Smooth muscle cell of the brain vasculature (primary cell): ENCODE measurements at regions not wholly inside any gene's neighbourhood (a gene's known extent, or its start where the extent isn't known, plus 50 kb on each side); places are given as distances from the start of the nearest gene placed in this dataset.

ENCODE experiments used
- DNase-seq: peaks from one replicate; pipeline ENCODE4 v3.0.0-alpha.2; 2012; ENCODE audit warnings: low read depth, low spot score

DNA sequence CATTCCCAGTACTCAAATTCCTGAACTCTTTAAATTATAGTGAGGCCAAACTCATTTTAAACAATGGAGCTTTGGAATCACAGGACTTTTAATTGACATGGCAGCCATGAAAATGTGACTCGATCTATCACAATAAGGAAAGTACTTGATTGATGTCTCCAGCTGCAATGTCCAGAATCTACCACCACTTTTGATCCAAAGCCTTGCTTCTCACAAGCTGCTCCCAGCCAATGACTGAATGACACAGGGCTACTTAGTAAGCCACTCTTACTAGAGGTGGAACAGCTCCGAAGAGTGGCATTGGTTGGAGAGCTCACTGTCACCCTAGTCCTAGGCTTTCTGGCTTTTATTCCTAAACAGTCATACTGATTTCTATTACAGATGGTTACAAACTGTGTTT, 270.1 kb downstream of the IRS1 start:
- no peak for DNase-seq

DNA sequence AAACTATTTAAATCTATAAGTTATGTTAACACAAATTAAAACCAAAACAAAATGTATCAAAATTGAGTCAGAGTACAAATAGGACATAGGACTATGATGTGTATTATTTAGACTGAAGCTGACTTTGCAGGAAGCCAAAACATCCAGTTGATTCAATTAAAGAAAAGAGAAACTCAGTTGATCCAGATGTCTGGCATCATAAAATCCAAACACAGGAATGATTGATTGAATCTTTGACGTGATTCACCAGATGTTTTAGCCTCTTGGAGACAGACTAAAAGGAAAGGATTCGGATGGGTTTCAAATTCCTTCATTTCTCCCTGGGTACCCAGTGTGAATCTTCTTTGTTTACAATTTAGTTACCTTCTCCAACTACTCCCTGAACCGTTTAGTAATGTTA, 272.9 kb downstream of the IRS1 start:
- DNase-seq, result no peak

DNA sequence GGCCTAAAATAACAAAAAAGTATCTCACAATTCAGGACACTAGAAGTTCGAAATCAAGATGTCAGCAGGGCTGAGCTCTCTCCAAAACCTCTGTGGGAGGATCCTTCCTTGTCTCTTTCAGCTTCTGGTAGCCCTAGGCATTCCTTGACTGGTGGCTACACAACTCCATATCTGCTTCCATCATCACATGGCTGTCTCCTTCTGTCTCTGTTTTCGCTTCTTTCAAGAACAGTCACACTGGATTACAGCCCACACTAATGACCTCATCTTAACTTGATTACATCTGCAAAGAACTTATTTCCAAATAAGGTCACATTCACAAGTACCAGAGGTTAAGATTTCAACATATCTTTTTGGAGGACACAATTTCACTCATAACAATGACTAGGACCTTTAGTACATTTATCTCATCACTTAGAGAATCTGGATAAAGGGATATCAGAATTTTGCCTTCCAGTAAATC, 275.2 kb downstream of the IRS1 start:
- no peak for DNase-seq

DNA sequence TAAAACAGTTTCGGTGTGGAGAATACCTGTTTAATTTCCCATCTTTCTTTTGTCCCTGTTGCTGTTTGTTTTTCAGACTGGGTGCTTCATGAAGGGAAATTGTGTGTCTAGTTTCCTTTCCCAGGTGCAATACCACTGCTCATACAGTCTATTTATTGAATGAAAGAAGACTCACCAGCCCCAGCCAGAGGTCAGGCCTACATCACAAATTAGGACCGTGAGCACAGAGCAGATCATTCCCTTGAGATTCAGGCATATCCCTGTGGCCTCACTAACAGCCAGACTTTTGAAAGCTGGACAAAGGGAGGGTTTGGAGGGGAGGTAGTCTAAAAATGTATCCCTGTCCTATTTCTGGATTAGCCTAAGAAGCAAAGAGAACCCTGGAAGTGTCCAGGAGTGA, 278.9 kb downstream of the IRS1 start:
- DNase-seq, result no peak

DNA sequence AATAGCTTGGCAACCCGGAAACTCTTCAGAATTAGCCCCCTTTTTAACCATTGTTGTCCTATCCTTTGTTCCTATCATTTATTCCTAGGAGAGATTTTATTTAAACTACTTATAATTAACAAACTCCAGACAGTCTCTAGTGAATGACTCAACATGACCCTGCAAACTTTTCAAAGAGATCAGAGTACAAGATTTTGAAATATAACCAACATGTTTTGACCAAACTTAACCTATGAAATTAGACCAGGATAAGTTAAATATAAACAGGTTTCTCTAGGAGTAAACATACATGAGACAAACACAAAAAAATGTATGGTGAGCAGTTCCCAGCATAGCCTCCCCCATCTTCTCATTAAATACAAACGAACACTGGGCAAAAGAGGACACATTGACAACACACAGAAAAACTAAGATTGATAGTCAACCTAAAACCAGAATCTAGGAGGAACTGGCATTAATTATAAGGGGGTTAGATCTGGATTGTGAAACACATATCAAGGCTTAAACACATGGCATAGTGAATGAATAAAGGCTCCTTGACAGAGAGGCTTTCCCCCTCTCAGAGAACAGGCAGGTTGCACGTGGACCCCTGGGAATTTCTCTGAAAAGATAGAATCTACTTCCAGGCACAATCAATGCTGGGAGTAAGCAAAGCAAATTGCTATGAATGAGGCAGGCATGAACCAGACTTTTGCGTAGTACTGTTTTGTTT, 284.1 kb downstream of the IRS1 start:
- no peak for DNase-seq

DNA sequence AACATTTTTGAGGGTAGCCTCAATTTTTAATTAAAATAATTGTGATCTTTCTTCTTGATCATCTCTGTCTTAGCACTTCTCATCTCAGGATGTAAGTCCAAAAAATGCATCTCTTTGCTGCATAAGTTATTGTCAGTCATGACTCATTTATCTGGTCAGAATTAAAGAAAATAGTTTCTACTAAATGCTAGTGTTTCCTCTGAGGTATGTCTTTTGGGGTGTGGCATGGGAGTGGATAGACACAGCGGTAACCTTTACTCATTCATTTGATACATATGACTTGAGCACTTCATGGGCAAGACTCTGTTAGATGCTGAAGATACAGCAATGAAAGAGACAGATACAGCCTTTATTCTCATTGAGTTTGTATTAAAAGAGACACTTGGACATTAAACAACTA, 284.7 kb downstream of the IRS1 start:
- DNase-seq, result no peak

DNA sequence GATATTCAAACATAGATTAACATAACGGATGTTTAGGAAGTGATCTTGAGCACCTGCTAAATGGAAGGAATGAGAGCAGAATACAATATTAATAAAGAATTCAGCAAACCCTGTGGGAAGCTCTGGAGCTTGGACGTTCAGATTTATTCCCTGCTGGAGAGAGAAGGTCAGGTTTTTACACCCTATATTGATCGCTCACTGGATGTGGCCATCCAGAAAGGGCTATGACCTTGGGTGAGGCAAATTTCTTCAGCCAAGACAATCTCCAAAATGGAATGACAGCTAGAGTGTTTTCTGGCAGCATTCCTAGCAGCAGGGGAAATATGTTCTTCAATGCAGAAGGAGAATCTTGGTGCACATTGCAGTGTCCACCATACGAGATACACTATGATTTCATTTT, 288.3 kb downstream of the IRS1 start:
- DNase-seq, result no peak

DNA sequence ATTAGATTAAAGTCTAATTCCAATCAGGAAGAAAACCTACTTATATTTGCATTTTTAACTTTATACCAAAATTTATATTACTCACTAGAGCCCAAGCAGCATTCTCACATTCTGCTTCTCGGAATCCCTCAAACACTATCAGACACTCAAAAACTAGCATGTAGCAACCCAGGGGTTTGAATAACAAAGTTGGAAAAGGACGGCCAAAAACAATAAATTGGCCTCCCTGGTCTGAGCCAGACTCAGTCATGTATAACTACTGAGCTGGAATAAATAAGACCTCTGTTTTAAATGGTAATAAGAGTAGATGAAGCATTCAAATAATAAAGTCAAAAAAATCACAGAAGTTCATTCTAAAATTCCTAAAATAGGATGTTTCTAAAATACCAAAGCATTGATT, 290.9 kb downstream of the IRS1 start:
- peak; percentile 69 for DNase-seq

DNA sequence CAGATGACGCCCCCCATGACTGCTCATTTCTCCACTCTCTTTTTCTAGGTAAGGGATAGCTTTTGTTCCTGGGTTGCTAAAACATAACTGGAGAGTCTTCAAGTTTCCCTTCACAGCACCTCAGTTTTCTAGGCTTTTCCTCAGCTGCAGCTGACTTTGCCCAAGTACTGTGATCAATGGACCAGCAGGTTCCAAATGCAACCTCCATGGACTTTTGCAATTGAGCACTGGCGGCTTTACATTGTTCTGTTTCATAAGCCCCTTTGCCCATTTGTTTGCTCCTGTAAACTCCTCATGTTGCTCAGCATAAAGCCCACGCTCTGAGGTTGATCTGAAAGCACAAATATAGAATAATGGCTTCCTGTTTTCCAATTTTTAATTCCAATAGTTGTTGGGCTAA, 291.6 kb downstream of the IRS1 start:
- DNase-seq, result no peak

DNA sequence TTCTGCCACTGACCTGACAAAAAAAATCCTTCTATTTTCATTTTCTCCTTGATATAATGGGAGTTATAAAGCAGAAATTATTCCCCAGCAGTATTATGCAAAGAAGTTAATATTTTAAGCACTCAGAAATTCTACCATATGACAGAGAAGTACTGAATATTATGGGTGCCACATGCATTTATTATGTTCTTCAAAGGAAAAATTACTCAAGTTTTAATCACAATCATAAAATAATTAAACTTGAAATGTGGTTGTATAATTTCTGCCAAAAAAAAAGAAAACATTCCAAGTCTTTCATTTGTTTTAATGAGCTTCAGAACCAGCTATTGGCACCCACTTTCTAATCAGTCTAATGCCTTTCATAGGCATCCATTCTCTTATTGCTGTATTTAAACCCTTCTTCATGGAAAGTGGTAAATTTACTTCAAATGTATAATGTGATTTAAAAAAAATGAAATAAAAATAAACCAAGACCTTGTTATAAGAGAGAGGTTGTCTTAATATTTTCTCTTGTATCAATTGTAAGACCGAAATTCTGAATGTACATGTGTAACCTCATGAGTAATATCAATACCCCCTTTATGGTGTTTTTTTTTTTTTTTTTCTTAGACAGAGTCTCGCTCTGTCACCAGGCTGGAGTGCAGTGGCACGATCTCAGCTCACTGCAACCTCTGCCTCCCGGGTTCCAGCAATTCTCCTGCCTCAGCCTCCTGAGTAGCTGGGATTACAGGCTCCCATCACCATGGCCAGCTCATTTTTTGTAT, 302.3 kb downstream of the IRS1 start:
- no peak for DNase-seq

DNA sequence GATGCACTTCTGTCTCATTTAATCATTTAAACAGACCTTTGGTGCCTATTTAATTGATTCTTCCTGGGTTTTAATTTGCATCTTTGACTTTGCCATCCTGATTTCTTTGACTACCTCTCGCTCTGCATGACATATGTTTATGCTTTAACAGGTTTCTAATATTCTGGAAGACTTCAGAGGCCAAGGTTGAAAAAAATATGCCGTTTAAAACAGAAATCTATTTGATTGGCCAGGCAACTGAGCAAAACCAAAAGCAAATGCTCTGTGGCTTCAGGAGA, 303.4 kb downstream of the IRS1 start:
- DNase-seq, result no peak

DNA sequence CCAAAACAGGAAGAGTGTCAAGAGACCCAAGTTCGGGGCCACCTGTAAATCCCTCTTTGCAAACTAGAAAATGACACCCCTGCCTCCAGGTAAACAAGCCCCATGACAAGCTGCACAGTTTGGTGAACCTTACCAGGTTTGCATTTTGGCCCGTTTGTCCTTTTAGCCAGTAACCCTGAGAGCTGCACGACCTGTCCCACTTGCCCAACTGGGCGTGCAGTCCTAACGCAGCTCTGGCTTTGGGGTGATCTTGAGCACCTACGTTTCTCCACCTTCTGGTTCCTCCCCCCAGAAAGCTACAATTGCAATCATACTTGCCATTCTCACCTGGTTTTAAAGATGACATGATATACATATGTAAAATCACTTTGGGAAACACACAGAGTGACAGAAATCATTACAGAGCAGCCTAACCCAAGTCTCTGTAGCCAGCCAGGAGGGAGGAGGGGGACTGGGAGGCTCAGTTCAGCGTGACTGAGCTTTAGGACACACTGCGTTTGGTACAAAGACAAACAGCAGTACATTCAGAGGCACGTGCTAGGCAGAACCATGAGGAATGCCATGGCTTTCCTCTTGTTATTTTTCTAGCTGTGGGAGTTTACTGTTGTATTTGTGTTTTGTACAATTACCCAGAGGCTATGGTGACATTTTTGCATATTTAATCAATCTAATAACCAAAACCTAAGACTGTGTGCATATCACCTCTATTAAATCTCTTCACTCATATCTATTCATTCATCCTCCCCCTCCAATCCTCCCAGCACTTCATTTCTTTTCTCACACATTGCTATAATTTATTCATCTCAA, 304.0 kb downstream of the IRS1 start:
- DNase-seq, result no peak

DNA sequence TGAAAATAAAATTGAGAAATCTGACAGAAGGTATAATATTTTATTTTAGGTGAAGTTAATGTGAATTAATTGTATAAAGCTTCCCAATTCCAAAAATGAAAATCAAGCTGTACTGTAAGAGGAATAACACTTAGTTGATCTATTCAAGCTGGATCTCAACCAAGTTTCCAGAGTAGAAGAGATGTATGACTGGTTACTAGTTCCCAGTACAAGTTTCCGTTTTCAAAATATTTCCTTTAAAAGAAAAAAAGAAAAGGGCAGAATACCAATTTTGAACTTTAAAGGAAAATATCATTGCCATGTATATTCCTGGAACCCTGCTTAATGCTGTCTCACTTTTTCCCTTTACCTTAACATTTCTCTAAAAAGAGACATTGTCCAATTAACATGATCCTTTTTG, 308.5 kb downstream of the IRS1 start:
- DNase-seq, result no peak

DNA sequence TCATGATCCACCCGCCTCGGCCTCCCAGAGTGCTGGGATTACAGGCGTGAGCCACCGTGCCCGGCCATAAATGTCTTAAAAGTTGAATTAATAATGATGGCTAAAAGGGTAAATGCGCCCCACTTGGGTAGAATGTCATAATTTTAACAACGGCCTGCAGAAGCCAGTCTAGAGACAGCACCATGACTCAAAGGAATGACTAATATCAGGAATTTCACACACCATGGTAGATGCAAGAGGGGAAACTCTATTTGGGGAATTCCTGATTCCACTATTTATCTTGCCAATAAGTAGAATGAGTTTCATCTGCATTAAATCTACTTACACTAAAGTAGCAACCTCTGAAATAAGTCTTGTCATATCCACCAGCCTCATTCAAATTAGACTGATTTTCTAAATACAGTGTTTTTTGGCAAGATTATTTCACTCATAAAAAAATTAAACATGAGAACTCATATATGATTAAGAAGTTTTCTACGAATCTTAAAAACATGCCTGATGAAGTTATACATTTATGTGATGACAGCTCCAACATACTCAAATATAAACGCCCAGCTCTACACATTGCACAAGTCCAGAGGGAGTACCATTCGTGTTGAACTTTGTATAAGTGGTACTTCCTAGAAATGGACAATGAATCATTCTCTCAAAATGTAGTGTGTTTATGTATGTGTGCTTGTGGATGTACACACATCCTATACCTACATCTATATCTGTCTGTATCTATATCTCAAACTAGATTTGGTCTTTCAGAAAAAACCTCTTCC, 309.7 kb downstream of the IRS1 start:
- no peak for DNase-seq

DNA sequence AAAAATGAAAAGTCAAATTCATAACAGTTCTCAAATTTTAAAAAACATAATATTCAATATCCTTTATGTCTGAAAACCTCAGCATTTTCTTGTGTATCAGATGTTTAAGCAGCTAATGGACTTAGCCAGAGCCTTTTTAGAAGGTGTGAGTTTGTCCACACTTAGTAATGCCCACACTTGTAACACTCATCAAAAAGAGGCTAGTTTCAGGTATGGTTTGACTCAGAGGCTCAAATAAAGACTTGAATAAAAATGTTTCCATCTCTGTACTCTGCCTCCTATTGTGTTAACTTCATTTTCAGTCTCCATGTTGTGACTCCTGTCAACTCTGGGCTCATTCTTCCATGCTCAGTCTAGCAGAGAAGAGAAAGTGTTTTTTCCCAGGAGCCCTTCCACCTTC, 311.6 kb downstream of the IRS1 start:
- DNase-seq, result no peak

DNA sequence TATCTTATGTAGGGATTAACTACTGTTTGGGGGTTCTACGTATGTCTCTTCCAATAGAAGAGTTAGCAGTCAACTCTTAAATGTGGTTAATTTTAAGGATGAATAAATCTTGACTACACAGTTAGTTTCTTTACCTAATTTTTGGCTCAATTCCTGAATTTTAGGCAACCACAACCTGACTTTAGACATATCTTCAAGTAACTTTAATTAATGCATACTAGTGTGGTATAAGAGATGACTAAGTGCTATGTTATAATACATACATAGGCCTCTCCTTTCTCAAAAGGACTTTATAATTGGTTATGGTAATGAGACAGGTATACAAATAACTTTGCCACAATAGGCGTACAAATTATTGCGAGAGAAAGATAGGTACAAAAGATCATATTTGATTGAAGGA, 312.0 kb downstream of the IRS1 start:
- DNase-seq, result no peak

DNA sequence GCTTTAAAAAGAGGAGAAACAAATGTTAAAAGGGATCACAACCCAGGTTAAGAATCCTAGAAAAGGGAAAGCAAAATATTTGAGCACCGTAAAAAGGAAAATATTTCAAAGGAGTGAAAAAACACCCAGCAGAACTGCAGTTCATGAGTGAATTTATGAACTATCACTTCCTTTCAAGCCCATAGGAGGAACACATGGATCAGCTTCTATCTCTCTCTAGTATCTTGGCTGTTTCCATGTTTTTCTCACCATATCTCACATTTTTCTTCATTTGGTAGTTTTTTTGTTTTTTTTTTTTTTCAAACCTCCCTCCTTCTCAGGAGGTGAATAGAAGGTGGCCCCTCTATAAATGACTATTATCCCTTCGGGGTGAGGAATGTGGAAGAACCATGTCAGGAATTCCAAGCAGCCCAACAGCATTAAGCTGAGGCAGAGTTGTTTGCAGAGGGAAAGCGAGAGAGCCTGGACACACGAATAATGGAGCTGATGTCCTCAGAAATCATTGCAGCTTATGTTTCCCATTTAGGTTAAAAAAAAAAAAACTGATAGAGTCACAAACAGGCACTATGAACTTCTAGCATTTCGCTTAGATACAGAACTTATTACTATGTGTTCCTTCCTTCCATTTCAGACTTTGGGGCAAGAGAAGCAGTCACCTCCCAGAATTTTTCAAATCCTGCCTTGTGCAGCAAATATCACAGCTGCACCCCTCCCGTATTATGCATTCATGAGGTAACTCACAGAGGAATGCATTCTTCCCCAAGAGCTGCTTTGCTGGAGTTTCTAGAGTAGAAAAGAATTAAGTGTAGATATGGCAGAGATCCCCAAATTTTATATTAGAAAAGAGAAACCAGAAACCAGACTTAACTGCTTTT, 315.6 kb downstream of the IRS1 start:
- DNase-seq, result no peak

DNA sequence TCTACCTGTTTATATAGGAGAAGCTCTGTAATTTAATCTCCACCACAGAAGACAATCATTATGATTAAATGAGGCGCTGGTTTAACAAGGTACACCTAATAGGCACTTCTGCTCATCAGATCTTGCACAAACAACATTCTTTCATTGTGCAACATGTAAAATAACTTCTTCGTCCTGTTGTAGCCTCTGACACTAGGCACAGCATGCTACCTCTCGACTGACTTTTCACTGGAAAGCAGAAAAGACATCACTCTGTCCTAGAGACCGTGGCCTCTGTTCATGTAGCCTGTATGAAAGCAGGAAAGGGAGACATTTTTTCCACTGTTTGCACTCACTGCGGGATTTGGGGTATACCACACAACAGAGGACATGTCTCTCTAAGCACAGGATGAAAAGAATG, 316.5 kb downstream of the IRS1 start:
- DNase-seq, result no peak

DNA sequence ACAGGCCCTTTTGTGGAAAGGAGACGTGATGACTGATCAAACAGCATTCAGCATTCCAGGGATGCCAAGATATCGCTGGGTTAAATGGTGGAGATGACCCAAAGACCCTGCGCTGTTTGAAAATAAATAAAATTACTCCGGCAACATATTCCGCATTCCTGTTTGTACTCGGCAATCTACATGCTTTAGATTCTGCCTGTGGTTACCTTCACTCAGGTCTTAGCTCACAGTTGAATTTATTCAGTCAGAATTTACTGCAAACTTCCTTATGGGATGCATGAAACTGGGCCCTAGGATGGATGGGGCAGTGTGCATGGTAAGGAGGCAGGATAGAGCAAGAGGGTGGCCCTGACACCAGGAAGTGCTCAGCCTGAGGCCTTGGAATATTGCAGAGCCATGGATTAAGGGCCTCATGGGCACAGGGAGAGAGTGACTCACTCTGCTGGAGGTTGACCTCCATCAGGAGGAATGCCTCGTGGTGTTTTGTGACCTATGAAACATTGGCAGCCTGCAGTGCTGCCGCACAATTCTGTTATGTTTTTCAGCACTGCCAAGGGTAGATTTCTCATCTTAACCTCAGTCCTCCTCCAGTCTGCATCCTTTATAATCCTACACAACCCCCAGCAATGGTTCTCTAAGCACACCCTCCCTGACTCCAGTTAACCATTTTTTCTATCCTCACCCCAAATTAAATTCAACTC, 321.4 kb downstream of the IRS1 start:
- peak; percentile 77 for DNase-seq
